HepG2 (cell line): ENCODE measurements at regions not wholly inside any gene's neighbourhood (a gene's known extent, or its start where the extent isn't known, plus 50 kb on each side); places are given as distances from the start of the nearest gene placed in this dataset.

ENCODE experiments used
- ATAC-seq: fragments of 200-7000 bp; cut with Tn5 transposase; 3 replicates; pipeline ENCODE4 v1.9.1; 2020; ENCODE audit warnings: mild to moderate bottlenecking, moderate library complexity
- BruUV-seq: library from RNA; stranded (reverse); fragments of 400-500 nt; replicated peaks from 2 replicates; lab custom pipeline; 2021; lab: Mats Ljungman, UMichigan
- CTCF ChIA-PET: fragments of 300-600 bp; formaldehyde crosslinking; extraction: SDS; loops from one replicate; lab custom pipeline; 2021; ENCODE audit warnings: low total read pairs, inconsistent platforms, low intra/inter-chr PET ratio; lab: Yijun Ruan, JAX
- POLR2A ChIA-PET: fragments of 350-600 bp; sonication (Branson Sonifier 250); formaldehyde crosslinking; loops from one replicate; lab custom pipeline; 2020; ENCODE audit warnings: antibody characterized with exemption, inconsistent platforms; lab: Yijun Ruan, JAX
- DNase-seq: peaks from one replicate; pipeline ENCODE4 v3.0.0-alpha.2; 2015; ENCODE audit warnings: low spot score
- FAIRE-seq: peaks from 3 replicates; lab custom pipeline; 2011; peaks lifted over from hg19 to GRCh38; lab: Jason Lieb, UNC
- H2AFZ ChIP-seq: one replicate; pipeline ENCODE4 v1.6.1; 2011; ENCODE audit warnings: low read length, inconsistent platforms
- H3K27ac ChIP-seq: fragments of 300-600 bp; 3 replicates; pipeline ENCODE4 v1.8.0; 2011; ENCODE audit warnings: mixed run types, mild to moderate bottlenecking, mixed read lengths, low read length, inconsistent platforms; ENCODE audit not compliant: insufficient read depth; ENCODE audit errors: extremely low read length
- H3K27me3 ChIP-seq, 2 experiments: fragments of 200-600 bp in 1 of 2; 2 replicates in 1 of 2; 3 replicates in 1 of 2; pipeline versions ENCODE4 v1.6.0 to v1.8.0; 2011; ENCODE audit warnings: low read length in 2 of 2, mild to moderate bottlenecking in 2 of 2, moderate library complexity in 2 of 2, inconsistent platforms in 1 of 2; ENCODE audit not compliant: insufficient read depth in 2 of 2, control insufficient read depth in 1 of 2
- H3K36me3 ChIP-seq, 2 experiments: fragments of 200-600 bp in 1 of 2; replicated peaks in 1 of 2; 2 replicates in 1 of 2; 3 replicates in 1 of 2; pipeline versions ENCODE4 v1.5.1 to v1.8.0; 2011; ENCODE audit warnings: low read length in 2 of 2, inconsistent platforms in 1 of 2; ENCODE audit not compliant: insufficient read depth in 2 of 2, control insufficient read depth in 1 of 2
- H3K4me1 ChIP-seq: 2 replicates; pipeline ENCODE4 v1.5.1; 2012; ENCODE audit warnings: low read length, inconsistent platforms; ENCODE audit not compliant: insufficient read depth
- H3K4me2 ChIP-seq: 2 replicates; pipeline ENCODE4 v1.6.0; 2011; ENCODE audit warnings: low read depth, low read length, inconsistent platforms
- H3K4me3 ChIP-seq, 3 experiments: fragments of 200-600 bp in 1 of 3; sonication (generic), shearing (Covaris generic) in 1 of 3; replicated peaks in 1 of 3; 2 replicates each; pipeline ENCODE4 v1.5.1; 2011 to 2016; ENCODE audit warnings: low read length in 3 of 3, inconsistent platforms in 2 of 3, low read depth in 2 of 3, mild to moderate bottlenecking in 2 of 3, control low read depth in 1 of 3, mixed read lengths in 1 of 3; ENCODE audit not compliant: insufficient read depth in 1 of 3
- H3K79me2 ChIP-seq: one replicate; pipeline ENCODE4 v1.6.1; 2011; ENCODE audit warnings: low read length, inconsistent platforms; ENCODE audit not compliant: insufficient read depth
- H3K9ac ChIP-seq: 2 replicates; pipeline ENCODE4 v1.6.0; 2011; ENCODE audit warnings: mild to moderate bottlenecking, low read depth, low read length, inconsistent platforms; ENCODE audit not compliant: insufficient read depth
- H3K9me3 ChIP-seq: 2 replicates; pipeline ENCODE4 v1.5.1; 2012; ENCODE audit warnings: mild to moderate bottlenecking, low read length
- H4K20me1 ChIP-seq: 2 replicates; pipeline ENCODE4 v1.6.0; 2011; ENCODE audit warnings: inconsistent platforms, mild to moderate bottlenecking, low read length, moderate library complexity; ENCODE audit not compliant: insufficient read depth
- CBX2 ChIP-seq, 2 experiments: fragments of 200-600 bp in 1 of 2; sonication (generic); formaldehyde crosslinking in 1 of 2; IDR thresholded peaks; 2 replicates each; pipeline versions ENCODE4 v1.7.0 to v1.8.1; 2018 to 2022; ENCODE audit warnings: low read depth in 2 of 2, low read length in 1 of 2, mild to moderate bottlenecking in 1 of 2, missing genetic modification reagents in 1 of 2
- HNRNPLL ChIP-seq: fragments of 200-400 bp; formaldehyde crosslinking; IDR thresholded peaks from 2 replicates; pipeline ENCODE4 v1.6.1; 2017; ENCODE audit warnings: mild to moderate bottlenecking, low read depth, low read length; ENCODE audit not compliant: poor library complexity, severe bottlenecking
- MAFF ChIP-seq: IDR thresholded peaks from 2 replicates; pipeline ENCODE4 v1.6.1; 2011; ENCODE audit warnings: low read depth, low read length, improper control_type of control experiment
- MAFK ChIP-seq, 2 experiments: IDR thresholded peaks in 1 of 2; conservative IDR thresholded peaks in 1 of 2; 2 replicates each; pipeline ENCODE4 v1.6.1; 2011; ENCODE audit warnings: improper control_type of control experiment in 2 of 2, low read length in 2 of 2
- NCOA1 ChIP-seq: sonication (generic); formaldehyde crosslinking; IDR thresholded peaks from 2 replicates; pipeline ENCODE4 v1.9.0; 2021; ENCODE audit warnings: missing genetic modification reagents
- PTBP1 ChIP-seq: fragments of 200-400 bp; formaldehyde crosslinking; IDR thresholded peaks from 2 replicates; pipeline ENCODE4 v1.6.1; 2018; ENCODE audit warnings: low read length, low read depth; ENCODE audit not compliant: poor library complexity, severe bottlenecking
- ZNF276 ChIP-seq: sonication (generic); formaldehyde crosslinking; IDR thresholded peaks from 2 replicates; pipeline ENCODE4 v1.4.0; 2020; ENCODE audit warnings: mild to moderate bottlenecking, low read depth, missing genetic modification reagents
- ZNF431 ChIP-seq: sonication (generic); formaldehyde crosslinking; IDR thresholded peaks from 2 replicates; pipeline ENCODE4 v1.9.0; 2022; ENCODE audit warnings: missing genetic modification reagents, low read depth, mild to moderate bottlenecking, borderline replicate concordance
- ZNF530 ChIP-seq: sonication (generic); formaldehyde crosslinking; IDR thresholded peaks from 2 replicates; pipeline ENCODE4 v1.5.0; 2020; ENCODE audit warnings: low read depth, mild to moderate bottlenecking, missing genetic modification reagents
- ZNF564 ChIP-seq: sonication (generic); formaldehyde crosslinking; IDR thresholded peaks from 2 replicates; pipeline ENCODE4 v1.8.1; 2023; ENCODE audit warnings: mild to moderate bottlenecking, missing genetic modification reagents
- ZNF776 ChIP-seq: sonication (generic); formaldehyde crosslinking; IDR thresholded peaks from 2 replicates; pipeline ENCODE4 v1.4.0; 2020; ENCODE audit warnings: mild to moderate bottlenecking, missing genetic modification reagents
- WGBS: methylation state at CpG from one replicate; pipeline ENCODE4 v1.1.6; 2017; ENCODE audit warnings: low lambda C conversion rate; 5-methylcytosine and 5-hydroxymethylcytosine counted together
- in situ Hi-C: cut with HindIII; loops from 2 replicates; pipeline ENCODE4 v1.10.0; 2017; ENCODE audit warnings: low pct_unique_long_range_greater_than_20kb; ENCODE audit not compliant: extremely low pct_ligation_motif_present
- intact Hi-C: fragments of 100-400 bp; cut with micrococcal nuclease; formaldehyde crosslinking; loops from one replicate; pipeline ENCODE4 v1.10.0; 2022; ENCODE audit not compliant: unreplicated experiment
- TF ChIP-seq, protein P1 (sequence below): sonication (generic); formaldehyde crosslinking; IDR thresholded peaks from 2 replicates; pipeline ENCODE4 v1.5.0; 2020; ENCODE audit warnings: mild to moderate bottlenecking, missing genetic modification reagents

DNA sequence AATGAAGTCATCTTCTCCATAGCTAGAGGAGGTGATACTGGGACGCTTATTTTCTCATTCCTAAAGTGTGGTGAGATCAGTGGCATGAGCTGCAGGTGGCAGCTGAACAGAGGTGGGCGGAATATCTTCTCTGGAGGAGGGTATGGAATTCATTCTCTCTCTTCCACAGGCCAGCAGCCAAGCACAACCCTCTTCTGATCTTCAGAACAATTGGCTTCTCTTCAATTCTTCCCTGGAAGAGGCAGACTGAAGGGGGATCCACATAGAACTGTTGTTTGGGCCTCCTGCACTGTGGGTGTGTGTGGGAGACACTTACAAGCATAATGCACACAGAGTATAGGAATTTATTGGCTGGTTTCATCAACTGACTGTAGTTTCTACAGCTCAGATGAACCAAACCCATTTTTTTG lies 180.4 kb upstream of the RASGEF1B start:
- ChIA-PET POLR2A (no interaction called here), CTCF (no interaction called here)
- Histone ChIP-seq H3K4me1 (peaks cover 11% of the 10 kb centered on the region), H3K27ac (no peak overlapping the region), H2AFZ (no peak overlapping the region), H3K79me2 (no peaks in the 10 kb centered on the region), H3K4me2 (no peak overlapping the region), H3K36me3 (no peaks in the 10 kb centered on the region), H3K4me3 (no peak overlapping the region), H3K27me3 (no peaks in the 10 kb centered on the region; a peak in 1 of 5 replicates), H3K9me3 (no peaks in the 10 kb centered on the region), H4K20me1 (no peaks in the 10 kb centered on the region), H3K9ac (no peak overlapping the region)
- intact Hi-C loops (no loop called here), in situ Hi-C loops (no loop called here)
- FAIRE-seq (no peak), ATAC-seq (no peak), DNase-seq (no peak)
- TF ChIP-seq HNRNPLL = no peak
- TF ChIP-seq ZNF564 (CRISPR knock-in tag) = no peak
- TF ChIP-seq ZNF431 (CRISPR knock-in tag) = no peak
- TF ChIP-seq, protein P1, sequence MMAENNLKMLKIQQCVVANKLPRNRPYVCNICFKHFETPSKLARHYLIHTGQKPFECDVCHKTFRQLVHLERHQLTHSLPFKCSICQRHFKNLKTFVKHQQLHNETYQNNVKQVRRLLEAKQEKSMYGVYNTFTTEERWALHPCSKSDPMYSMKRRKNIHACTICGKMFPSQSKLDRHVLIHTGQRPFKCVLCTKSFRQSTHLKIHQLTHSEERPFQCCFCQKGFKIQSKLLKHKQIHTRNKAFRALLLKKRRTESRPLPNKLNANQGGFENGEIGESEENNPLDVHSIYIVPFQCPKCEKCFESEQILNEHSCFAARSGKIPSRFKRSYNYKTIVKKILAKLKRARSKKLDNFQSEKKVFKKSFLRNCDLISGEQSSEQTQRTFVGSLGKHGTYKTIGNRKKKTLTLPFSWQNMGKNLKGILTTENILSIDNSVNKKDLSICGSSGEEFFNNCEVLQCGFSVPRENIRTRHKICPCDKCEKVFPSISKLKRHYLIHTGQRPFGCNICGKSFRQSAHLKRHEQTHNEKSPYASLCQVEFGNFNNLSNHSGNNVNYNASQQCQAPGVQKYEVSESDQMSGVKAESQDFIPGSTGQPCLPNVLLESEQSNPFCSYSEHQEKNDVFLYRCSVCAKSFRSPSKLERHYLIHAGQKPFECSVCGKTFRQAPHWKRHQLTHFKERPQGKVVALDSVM (CRISPR knock-in tag) = no peak
- no peak for TF ChIP-seq CBX2 (IDR thresholded peaks at IDR 0.05; ENCODE audit: low read depth, low read length)
- TF ChIP-seq CBX2 (CRISPR knock-in tag; IDR thresholded peaks at IDR 0.05; ENCODE audit: low read depth) = no peak
- WGBS = 43% methylated on average over 2 of the region's 2 CpGs
- no TSS peak for BruUV-seq

GRCh38 chr4:81651243-81651899 lies 179.7 kb upstream of the RASGEF1B start:
- no TSS peak for BruUV-seq
- Histone ChIP-seq H3K4me2 (no peak overlapping the region), H2AFZ (no peak overlapping the region), H3K79me2 (no peaks in the 10 kb centered on the region), H3K27me3 (no peaks in the 10 kb centered on the region; a peak in 1 of 5 replicates), H4K20me1 (no peaks in the 10 kb centered on the region), H3K27ac (no peak overlapping the region), H3K4me3 (no peak overlapping the region), H3K36me3 (no peaks in the 10 kb centered on the region), H3K4me1 (peaks cover 11% of the 10 kb centered on the region), H3K9ac (no peak overlapping the region), H3K9me3 (no peaks in the 10 kb centered on the region)
- POLR2A ChIA-PET = no interaction called here
- WGBS = 0% methylated on average over 1 of the region's 1 CpG
- ATAC-seq (no peak), DNase-seq (no peak), FAIRE-seq (no peak)
- in situ Hi-C loops = no loop called here
- CTCF ChIA-PET = no interaction called here
- intact Hi-C loops = no loop called here
- TF ChIP-seq MAFK (conservative IDR thresholded peaks at IDR 0.05 in 1 of 2, IDR thresholded peaks at IDR 0.05 in 1 of 2; ENCODE audit: low read length in 2 of 2) = peak; percentile 45 to 64; a peak in 3 of 4 replicates
- TF ChIP-seq NCOA1 (CRISPR knock-in tag) = no peak
- peak; percentile 46; the same call in 1 of the 2 replicates for TF ChIP-seq MAFF
- no peak for TF ChIP-seq ZNF530 (CRISPR knock-in tag)
- no peak for TF ChIP-seq ZNF776 (CRISPR knock-in tag)
- TF ChIP-seq ZNF276 (CRISPR knock-in tag) = no peak
- no peak for TF ChIP-seq PTBP1
